Caco-2 (cell line): ENCODE measurements at regions not wholly inside any gene's neighbourhood (a gene's known extent, or its start where the extent isn't known, plus 50 kb on each side); places are given as distances from the start of the nearest gene placed in this dataset.

Source experiments
- BruUV-seq: library from RNA; stranded (reverse); fragments of 400-500 nt; replicated peaks from 2 replicates; lab custom pipeline; 2021; lab: Mats Ljungman, UMichigan
- CTCF ChIA-PET: fragments of 300-600 bp; sonication (Branson Sonifier 250); formaldehyde crosslinking; loops from one replicate; lab custom pipeline; 2022; ENCODE audit warnings: antibody characterized with exemption; lab: Charles Lee
- POLR2A ChIA-PET: fragments of 300-600 bp; sonication (Branson Sonifier 250); formaldehyde crosslinking; loops from one replicate; lab custom pipeline; 2022; ENCODE audit warnings: antibody characterized with exemption; lab: Charles Lee
- DNase-seq, 2 experiments: peaks; one replicate each; pipeline versions ENCODE4 v3.0.0 to v3.0.0-alpha.2; 2020 to 2022
- H3K27me3 ChIP-seq: replicated peaks from 2 replicates; pipeline ENCODE4 v1.6.0; 2011; ENCODE audit warnings: low read length; ENCODE audit not compliant: control insufficient read depth, insufficient read depth
- H3K36me3 ChIP-seq: 2 replicates; pipeline ENCODE4 v1.5.1; 2011; ENCODE audit warnings: low read length; ENCODE audit not compliant: control insufficient read depth, insufficient read depth
- H3K4me1 ChIP-seq: fragments of 250-450 bp; sonication (Bioruptor Pico); 2 replicates; pipeline ENCODE4 v1.5.1; 2020; ENCODE audit warnings: mild to moderate bottlenecking
- H3K4me3 ChIP-seq: 2 replicates; pipeline ENCODE4 v1.5.1; 2011; ENCODE audit warnings: low read depth, mild to moderate bottlenecking, control low read depth, low read length
- H3K9me3 ChIP-seq: fragments of 250-450 bp; sonication (Bioruptor Pico); 2 replicates; pipeline ENCODE4 v1.5.1; 2020; ENCODE audit warnings: mild to moderate bottlenecking, moderate library complexity
- H3K27ac Mint-ChIP-seq: one replicate; pipeline ENCODE4 v1.8.0; 2022; ENCODE audit warnings: mixed read lengths; ENCODE audit not compliant: unreplicated experiment
- H3K27me3 Mint-ChIP-seq: one replicate; pipeline ENCODE4 v1.8.0; 2022; ENCODE audit warnings: mixed read lengths; ENCODE audit not compliant: insufficient read depth, unreplicated experiment
- H3K36me3 Mint-ChIP-seq: one replicate; pipeline ENCODE4 v1.8.0; 2022; ENCODE audit warnings: mild to moderate bottlenecking, mixed read lengths; ENCODE audit not compliant: insufficient read depth, unreplicated experiment
- H3K4me1 Mint-ChIP-seq: one replicate; pipeline ENCODE4 v1.8.0; 2022; ENCODE audit warnings: low read depth, mixed read lengths; ENCODE audit not compliant: unreplicated experiment
- H3K4me3 Mint-ChIP-seq: one replicate; pipeline ENCODE4 v1.8.0; 2022; ENCODE audit warnings: mild to moderate bottlenecking, moderate library complexity, mixed read lengths; ENCODE audit not compliant: unreplicated experiment
- H3K9me3 Mint-ChIP-seq: one replicate; pipeline ENCODE4 v1.8.0; 2022; ENCODE audit warnings: mixed read lengths; ENCODE audit not compliant: unreplicated experiment
- intact Hi-C: fragments of 100-400 bp; cut with micrococcal nuclease; formaldehyde crosslinking; loops from one replicate; pipeline ENCODE4 v1.10.0; 2022; ENCODE audit not compliant: unreplicated experiment
- TF ChIP-seq, protein P1 (sequence below), 2 experiments: fragments of 200-600 bp in 1 of 2; IDR thresholded peaks; 1 replicate in 1 of 2; 2 replicates in 1 of 2; pipeline versions ENCODE4 v1.5.1 to v1.8.0; 2011 to 2022; ENCODE audit warnings: antibody characterized with exemption in 1 of 2, control low read depth in 1 of 2, inconsistent platforms in 1 of 2, low read depth in 1 of 2, low read length in 1 of 2, mild to moderate bottlenecking in 1 of 2, moderate library complexity in 1 of 2; ENCODE audit not compliant: insufficient read depth in 1 of 2, severe bottlenecking in 1 of 2, unreplicated experiment in 1 of 2

DNA sequence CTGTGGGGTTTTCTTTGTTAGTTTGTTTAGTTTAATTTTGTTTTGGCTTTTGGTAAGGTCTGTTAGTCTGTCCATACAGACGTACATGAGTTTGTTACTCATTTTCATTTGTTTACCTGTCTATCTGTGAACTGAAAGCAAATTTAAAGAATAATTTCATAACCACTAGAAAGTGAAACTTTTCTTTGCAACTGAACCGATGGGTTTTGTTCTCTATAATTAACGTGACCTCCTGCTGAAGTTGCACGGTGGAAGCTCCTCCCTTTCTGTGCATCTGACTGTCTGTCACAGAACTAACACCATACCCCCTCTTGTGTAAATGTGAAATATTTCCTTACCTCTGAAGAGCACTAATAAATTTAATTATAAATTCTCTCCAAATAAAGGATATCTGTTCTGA is 595.5 kb downstream of the GALC start:
- ChIA-PET CTCF (no interaction called here), POLR2A (no interaction called here)
- no peaks in the 10 kb centered on the region for H3K4me1 ChIP-seq
- TF ChIP-seq, protein P1, sequence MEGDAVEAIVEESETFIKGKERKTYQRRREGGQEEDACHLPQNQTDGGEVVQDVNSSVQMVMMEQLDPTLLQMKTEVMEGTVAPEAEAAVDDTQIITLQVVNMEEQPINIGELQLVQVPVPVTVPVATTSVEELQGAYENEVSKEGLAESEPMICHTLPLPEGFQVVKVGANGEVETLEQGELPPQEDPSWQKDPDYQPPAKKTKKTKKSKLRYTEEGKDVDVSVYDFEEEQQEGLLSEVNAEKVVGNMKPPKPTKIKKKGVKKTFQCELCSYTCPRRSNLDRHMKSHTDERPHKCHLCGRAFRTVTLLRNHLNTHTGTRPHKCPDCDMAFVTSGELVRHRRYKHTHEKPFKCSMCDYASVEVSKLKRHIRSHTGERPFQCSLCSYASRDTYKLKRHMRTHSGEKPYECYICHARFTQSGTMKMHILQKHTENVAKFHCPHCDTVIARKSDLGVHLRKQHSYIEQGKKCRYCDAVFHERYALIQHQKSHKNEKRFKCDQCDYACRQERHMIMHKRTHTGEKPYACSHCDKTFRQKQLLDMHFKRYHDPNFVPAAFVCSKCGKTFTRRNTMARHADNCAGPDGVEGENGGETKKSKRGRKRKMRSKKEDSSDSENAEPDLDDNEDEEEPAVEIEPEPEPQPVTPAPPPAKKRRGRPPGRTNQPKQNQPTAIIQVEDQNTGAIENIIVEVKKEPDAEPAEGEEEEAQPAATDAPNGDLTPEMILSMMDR (IDR thresholded peaks at IDR 0.05; ENCODE audit: insufficient read depth in 1 of 2, low read depth in 1 of 2, low read length in 1 of 2, severe bottlenecking in 1 of 2, unreplicated experiment in 1 of 2): no peak
- no peaks in the 10 kb centered on the region for H3K4me1 Mint-ChIP-seq
- no peak overlapping the region for H3K27ac Mint-ChIP-seq
- H3K9me3 Mint-ChIP-seq: no peaks in the 10 kb centered on the region
- intact Hi-C loops: no loop called here
- no peak overlapping the region for H3K4me3 ChIP-seq
- no peaks in the 10 kb centered on the region for H3K36me3 ChIP-seq
- peaks cover 5% of the 10 kb centered on the region for H3K27me3 Mint-ChIP-seq
- H3K36me3 Mint-ChIP-seq: no peaks in the 10 kb centered on the region
- no peak for DNase-seq
- H3K9me3 ChIP-seq: no peaks in the 10 kb centered on the region
- H3K4me3 Mint-ChIP-seq: no peak overlapping the region
- H3K27me3 ChIP-seq: no peaks in the 10 kb centered on the region
- BruUV-seq: no TSS peak

DNA sequence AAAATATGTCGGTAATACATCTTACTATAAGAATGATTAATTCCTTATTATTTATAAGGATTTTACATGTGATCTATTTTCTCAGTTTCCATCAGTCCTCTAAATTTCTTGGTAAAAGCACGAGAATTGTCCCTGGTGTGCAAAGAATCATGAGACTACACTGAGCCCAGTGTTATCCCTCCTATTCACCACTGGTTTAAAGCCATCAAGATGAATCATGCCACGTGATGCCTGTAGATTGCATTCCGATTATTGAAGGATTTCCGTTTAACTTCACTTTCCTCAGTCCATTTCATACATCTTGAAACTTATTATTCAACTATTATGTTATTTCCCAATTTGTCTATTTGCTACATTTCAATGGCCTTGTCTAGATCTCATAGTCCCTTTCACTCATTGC is 601.9 kb downstream of the GALC start:
- H3K27me3 Mint-ChIP-seq: peaks cover 3% of the 10 kb centered on the region
- DNase-seq: no peak
- Histone ChIP-seq H3K27me3 (no peaks in the 10 kb centered on the region), H3K36me3 (no peaks in the 10 kb centered on the region), H3K9me3 (no peaks in the 10 kb centered on the region), H3K4me3 (no peak overlapping the region), H3K4me1 (no peaks in the 10 kb centered on the region)
- H3K27ac Mint-ChIP-seq: no peak overlapping the region
- intact Hi-C loops: no loop called here
- TF ChIP-seq, protein P1 (IDR thresholded peaks at IDR 0.05; ENCODE audit: insufficient read depth in 1 of 2, low read depth in 1 of 2, low read length in 1 of 2, severe bottlenecking in 1 of 2, unreplicated experiment in 1 of 2): no peak
- no peak overlapping the region for H3K4me3 Mint-ChIP-seq
- CTCF ChIA-PET: no interaction called here
- no TSS peak for BruUV-seq
- POLR2A ChIA-PET: no interaction called here
- H3K9me3 Mint-ChIP-seq: no peaks in the 10 kb centered on the region
- no peaks in the 10 kb centered on the region for H3K4me1 Mint-ChIP-seq
- H3K36me3 Mint-ChIP-seq: no peaks in the 10 kb centered on the region

DNA sequence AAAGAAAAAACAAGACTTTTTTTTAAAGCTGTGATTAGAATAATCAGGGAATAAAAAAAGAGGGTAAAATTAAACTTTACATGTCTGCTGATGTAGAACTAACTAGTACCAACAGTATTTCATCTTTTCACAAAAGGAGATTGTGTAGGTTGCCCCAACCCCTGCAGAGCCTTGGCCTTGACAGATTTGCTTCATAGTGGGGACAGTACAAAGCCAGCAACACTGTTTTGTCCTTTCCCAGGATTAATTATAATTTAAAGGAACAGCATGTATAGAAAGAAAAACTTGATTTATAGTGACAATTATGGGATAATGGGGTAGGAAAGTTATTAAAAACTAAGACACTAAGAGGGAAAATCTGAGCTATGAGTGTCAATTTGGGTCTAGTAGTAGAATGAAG is 604.0 kb downstream of the GALC start:
- H3K9me3 Mint-ChIP-seq: peaks cover 2% of the 10 kb centered on the region
- no peaks in the 10 kb centered on the region for H3K27me3 ChIP-seq
- intact Hi-C loops: no loop called here
- H3K4me1 ChIP-seq: no peaks in the 10 kb centered on the region
- no TSS peak for BruUV-seq
- no peaks in the 10 kb centered on the region for H3K4me1 Mint-ChIP-seq
- POLR2A ChIA-PET: no interaction called here
- TF ChIP-seq, protein P1 (IDR thresholded peaks at IDR 0.05; ENCODE audit: insufficient read depth in 1 of 2, low read depth in 1 of 2, low read length in 1 of 2, severe bottlenecking in 1 of 2, unreplicated experiment in 1 of 2): no peak
- no peaks in the 10 kb centered on the region for H3K9me3 ChIP-seq
- H3K4me3 ChIP-seq: no peak overlapping the region
- no peaks in the 10 kb centered on the region for H3K27me3 Mint-ChIP-seq
- no peaks in the 10 kb centered on the region for H3K36me3 Mint-ChIP-seq
- CTCF ChIA-PET: no interaction called here
- DNase-seq: no peak
- H3K4me3 Mint-ChIP-seq: no peak overlapping the region
- no peak overlapping the region for H3K27ac Mint-ChIP-seq
- no peaks in the 10 kb centered on the region for H3K36me3 ChIP-seq
